ENCODE measurements at regions not wholly inside any gene's neighbourhood (a gene's known extent, or its start where the extent isn't known, plus 50 kb on each side); places are given as distances from the start of the nearest gene placed in this dataset.

- Mint-ChIP-seq H3K9me3 (peaks cover 4 to 9% of the 10 kb centered on the region in 2 donors), H3K27ac (no peak overlapping the region), H3K36me3 (peaks cover 4 to 5% of the 10 kb centered on the region in 2 donors)
- DNase-seq (ENCODE audit: low spot score in 2 of 2) = no peak
- ATAC-seq = no peak
Observed at GRCh38 chr18:77566604-77567003, 317.0 kb downstream of the GALR1 start.

DNA sequence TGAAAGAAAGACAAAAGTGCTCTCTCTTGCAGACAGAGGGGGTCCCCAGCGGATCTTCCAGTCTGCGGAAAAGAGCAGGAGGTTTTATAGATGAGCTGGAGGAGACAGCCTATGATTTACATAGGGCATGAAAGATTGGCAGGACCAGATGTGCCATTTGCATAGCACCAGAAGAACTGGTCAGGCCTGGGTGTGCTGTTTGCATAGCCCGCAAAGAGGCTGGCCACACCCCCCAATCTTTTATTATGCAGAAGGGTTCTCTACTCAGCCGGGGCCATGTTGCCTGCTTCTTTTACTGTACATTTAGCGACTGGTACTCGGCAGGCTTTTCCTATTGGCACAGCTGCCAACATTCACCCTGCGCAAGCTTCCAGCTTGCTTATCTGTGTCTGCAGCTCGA lies 317.6 kb downstream of the GALR1 start:
- DNase-seq (ENCODE audit: low spot score in 2 of 2) (no peak), ATAC-seq (no peak)
- Mint-ChIP-seq H3K9me3 (peaks cover 4 to 9% of the 10 kb centered on the region in 2 donors), H3K36me3 (peaks cover 4 to 5% of the 10 kb centered on the region in 2 donors), H3K27ac (no peak overlapping the region)

- Mint-ChIP-seq H3K36me3 (peaks cover 4 to 5% of the 10 kb centered on the region in 2 donors), H3K27ac (no peak overlapping the region), H3K9me3 (peaks cover 4 to 9% of the 10 kb centered on the region in 2 donors)
- ATAC-seq (no peak), DNase-seq (ENCODE audit: low spot score in 2 of 2) (no peak)
Observed at GRCh38 chr18:77571743-77572142, 322.1 kb downstream of the GALR1 start.

GRCh38 chr18:77572537-77572936 lies 322.9 kb downstream of the GALR1 start:
- ATAC-seq = no peak
- DNase-seq (ENCODE audit: low spot score in 2 of 2) = no peak
- Mint-ChIP-seq H3K9me3 (peaks cover 4 to 9% of the 10 kb centered on the region in 2 donors), H3K27ac (no peak overlapping the region), H3K36me3 (peaks cover 4 to 5% of the 10 kb centered on the region in 2 donors)

- Mint-ChIP-seq H3K9me3 (peaks cover under 1 to 5% of the 10 kb centered on the region in 2 donors), H3K27ac (no peak overlapping the region), H3K36me3 (peaks cover 1% of the 10 kb centered on the region in 2 donors)
- ATAC-seq (no peak), DNase-seq (ENCODE audit: low spot score in 2 of 2) (no peak)
Observed at GRCh38 chr18:77573571-77573970, 323.9 kb downstream of the GALR1 start.

- Mint-ChIP-seq H3K27ac (no peak overlapping the region), H3K9me3 (no peaks in the 10 kb centered on the region), H3K36me3 (no peaks in the 10 kb centered on the region)
- no peak for DNase-seq (ENCODE audit: low spot score in 2 of 2)
- ATAC-seq = no peak
Observed at GRCh38 chr18:77590943-77591515, 341.4 kb downstream of the GALR1 start.

GRCh38 chr18:77597726-77598125 lies 348.1 kb downstream of the GALR1 start:
- DNase-seq (ENCODE audit: low spot score in 2 of 2) (no peak), ATAC-seq (no peak)
- no peaks in the 10 kb centered on the region for H3K9me3 Mint-ChIP-seq
- H3K27ac Mint-ChIP-seq = no peak overlapping the region
- H3K36me3 Mint-ChIP-seq = no peaks in the 10 kb centered on the region

GRCh38 chr18:77600674-77601073 lies 351.0 kb downstream of the GALR1 start:
- no peaks in the 10 kb centered on the region for H3K9me3 Mint-ChIP-seq
- DNase-seq (ENCODE audit: low spot score in 2 of 2) = no peak
- no peak for ATAC-seq
- no peaks in the 10 kb centered on the region for H3K36me3 Mint-ChIP-seq
- no peak overlapping the region for H3K27ac Mint-ChIP-seq

GRCh38 chr18:77601567-77601966 lies 351.9 kb downstream of the GALR1 start:
- Mint-ChIP-seq H3K36me3 (no peaks in the 10 kb centered on the region), H3K9me3 (no peaks in the 10 kb centered on the region), H3K27ac (no peak overlapping the region)

GRCh38 chr18:77607087-77607486 lies 357.4 kb downstream of the GALR1 start:
- H3K9me3 Mint-ChIP-seq = no peaks in the 10 kb centered on the region
- H3K27ac Mint-ChIP-seq = no peak overlapping the region
- no peaks in the 10 kb centered on the region for H3K36me3 Mint-ChIP-seq
- no peak for ATAC-seq
- no peak for DNase-seq (ENCODE audit: low spot score in 2 of 2)

More at GRCh38 chr18:77601567-77601966, 351.9 kb downstream of the GALR1 start:
- no peak for DNase-seq (ENCODE audit: low spot score in 2 of 2)
- no peak for ATAC-seq

DNA sequence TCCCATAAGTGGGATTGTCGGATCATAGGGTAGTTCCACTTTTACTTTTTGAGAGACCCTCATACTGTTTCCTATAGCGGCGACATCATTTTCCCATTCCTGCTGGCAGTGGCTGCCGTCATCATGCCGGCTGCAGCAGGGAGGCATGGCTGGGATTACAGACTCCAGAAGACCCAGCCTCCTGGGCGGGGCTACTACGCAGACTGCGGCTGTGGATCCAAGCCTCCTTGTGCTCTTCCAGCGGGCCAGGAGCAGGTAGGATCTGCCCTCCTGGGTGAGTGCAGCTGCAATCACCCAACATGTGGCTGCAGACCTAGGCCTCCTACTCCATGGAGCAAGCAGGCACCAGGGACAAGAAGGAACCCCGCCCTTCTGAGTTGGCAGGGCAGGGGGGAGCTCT lies 359.2 kb downstream of the GALR1 start:
- Mint-ChIP-seq H3K27ac (no peak overlapping the region), H3K36me3 (no peaks in the 10 kb centered on the region), H3K9me3 (peaks cover 0 to 2% of the 10 kb centered on the region in 2 donors)
- DNase-seq (ENCODE audit: low spot score in 2 of 2) = no peak
- ATAC-seq = no peak

DNA sequence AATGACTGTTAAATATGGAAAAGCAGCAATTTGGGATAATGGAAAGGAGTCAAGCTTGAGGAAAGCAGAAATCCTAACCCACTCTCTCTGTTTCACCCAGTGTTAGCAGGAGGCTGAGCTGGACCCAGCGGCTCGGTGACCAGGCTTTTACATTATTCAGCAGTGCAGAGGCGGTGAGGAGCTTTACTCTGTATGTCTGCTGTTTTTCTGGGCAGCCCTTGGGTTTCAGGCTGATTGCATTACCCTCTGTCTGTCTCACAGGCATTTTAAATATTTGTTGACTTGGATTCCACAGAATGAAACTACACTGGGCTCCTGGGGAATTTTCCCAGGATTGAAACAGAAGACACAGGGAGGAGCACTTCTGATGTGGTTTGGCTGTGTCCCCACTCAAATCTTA lies 368.0 kb downstream of the GALR1 start:
- no peak for DNase-seq (ENCODE audit: low spot score in 2 of 2)
- no peak for ATAC-seq
- Mint-ChIP-seq H3K27ac (no peak overlapping the region), H3K36me3 (no peaks in the 10 kb centered on the region), H3K9me3 (peaks cover 0 to 4% of the 10 kb centered on the region in 2 donors)

DNA sequence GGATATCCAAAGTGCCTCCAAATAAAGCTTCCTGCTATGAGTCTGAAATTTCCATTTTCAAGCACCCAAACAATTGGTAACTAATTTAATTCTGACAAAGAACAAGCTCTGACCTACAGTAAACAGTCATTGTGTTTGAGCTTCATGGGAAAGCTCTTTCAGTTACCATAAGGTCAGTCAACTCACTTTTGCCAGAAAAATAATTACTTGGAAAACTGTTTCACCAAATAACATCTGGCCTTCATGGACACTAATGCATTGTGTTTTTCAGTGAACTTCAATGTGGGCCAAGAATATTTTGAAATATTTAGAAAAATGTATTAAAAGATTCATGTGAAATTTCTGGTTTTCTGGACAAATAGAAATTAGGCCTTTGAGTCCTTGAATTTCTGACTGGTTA lies 369.9 kb downstream of the GALR1 start:
- ATAC-seq (no peak), DNase-seq (ENCODE audit: low spot score in 2 of 2) (no peak)
- Mint-ChIP-seq H3K36me3 (no peaks in the 10 kb centered on the region), H3K9me3 (no peaks in the 10 kb centered on the region), H3K27ac (no peak overlapping the region)

DNA sequence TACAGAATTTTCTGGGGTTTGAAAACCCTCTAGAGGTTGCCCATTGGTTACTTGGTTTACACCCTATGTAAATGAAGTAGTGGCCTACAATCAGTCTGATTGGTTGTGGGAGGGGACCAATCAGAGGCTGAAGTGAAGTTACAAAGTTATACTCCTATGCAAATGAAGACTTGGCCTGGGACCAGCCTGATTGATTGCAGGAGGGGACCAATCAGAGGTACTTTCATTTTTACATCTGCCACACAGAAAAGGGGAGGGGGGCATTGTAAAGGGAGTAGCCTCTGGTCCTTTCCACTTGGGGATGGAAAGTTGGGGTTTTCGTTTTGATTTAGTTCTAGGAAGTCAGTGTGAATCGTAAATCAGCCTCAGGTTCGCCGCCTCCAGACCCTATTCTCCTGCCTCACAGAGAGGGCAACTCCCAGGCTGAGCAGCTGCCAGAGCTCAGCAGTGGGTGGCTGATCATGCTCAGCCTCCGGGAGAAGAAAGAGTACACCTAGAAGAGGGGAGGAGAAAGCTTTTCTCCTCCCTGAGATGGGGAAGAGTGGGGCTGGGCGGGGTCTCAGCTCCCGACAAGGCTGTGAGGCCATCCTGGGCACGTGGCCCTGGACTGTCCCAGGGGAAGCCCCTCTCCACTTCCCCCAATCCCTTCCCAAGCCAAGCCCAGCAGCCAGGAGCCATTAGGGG lies 372.5 kb downstream of the GALR1 start:
- no peaks in the 10 kb centered on the region for H3K36me3 Mint-ChIP-seq
- peak; percentile 52 to 63 for ATAC-seq
- DNase-seq (ENCODE audit: low spot score in 2 of 2) = no peak
- no peaks in the 10 kb centered on the region for H3K9me3 Mint-ChIP-seq
- H3K27ac Mint-ChIP-seq = peak overlapping the region in 1 of 2 donors; percentile 42

- H3K36me3 Mint-ChIP-seq = no peaks in the 10 kb centered on the region
- ATAC-seq (no peak), DNase-seq (ENCODE audit: low spot score in 2 of 2) (no peak)
- peaks cover 0 to 1% of the 10 kb centered on the region in 2 donors for H3K9me3 Mint-ChIP-seq
- no peak overlapping the region for H3K27ac Mint-ChIP-seq
Observed at GRCh38 chr18:77632758-77633157, 383.1 kb downstream of the GALR1 start.

GRCh38 chr18:77634494-77634893 lies 384.8 kb downstream of the GALR1 start:
- H3K36me3 Mint-ChIP-seq = no peaks in the 10 kb centered on the region
- no peak overlapping the region for H3K27ac Mint-ChIP-seq
- peaks cover 0 to 8% of the 10 kb centered on the region in 2 donors for H3K9me3 Mint-ChIP-seq
- no peak for ATAC-seq
- DNase-seq (ENCODE audit: low spot score in 2 of 2) = no peak

DNA sequence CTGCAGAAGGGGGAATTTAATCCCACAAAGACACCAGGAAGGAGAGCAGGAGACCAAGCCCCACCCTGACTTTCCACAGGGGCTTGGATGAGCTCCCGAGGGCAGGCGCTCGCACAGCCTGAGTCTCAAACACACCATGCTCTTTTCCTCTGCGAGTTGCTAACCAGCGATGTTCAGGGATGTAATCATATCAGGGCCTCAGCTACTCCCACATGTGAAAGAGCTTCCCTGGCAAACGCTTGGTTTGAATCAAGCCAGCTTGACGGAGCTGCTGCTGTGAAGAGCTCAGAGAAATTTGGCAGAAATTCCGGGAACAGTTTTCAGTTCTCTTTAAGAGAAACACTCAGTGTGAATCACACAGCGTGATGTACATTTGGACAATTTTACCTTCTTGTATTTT lies 385.8 kb downstream of the GALR1 start:
- peak overlapping the region in 1 of 2 donors; percentile 12 for H3K27ac Mint-ChIP-seq
- ATAC-seq (no peak), DNase-seq (ENCODE audit: low spot score in 2 of 2) (no peak)
- H3K36me3 Mint-ChIP-seq = peaks cover 0 to 5% of the 10 kb centered on the region in 2 donors
- H3K9me3 Mint-ChIP-seq = peaks cover 0 to 8% of the 10 kb centered on the region in 2 donors

GRCh38 chr18:77635858-77636257 lies 386.2 kb downstream of the GALR1 start:
- peaks cover 0 to 5% of the 10 kb centered on the region in 2 donors for H3K36me3 Mint-ChIP-seq
- ATAC-seq (no peak), DNase-seq (ENCODE audit: low spot score in 2 of 2) (no peak)
- peaks cover 0 to 9% of the 10 kb centered on the region in 2 donors for H3K9me3 Mint-ChIP-seq
- H3K27ac Mint-ChIP-seq = no peak overlapping the region
